IgD-negative memory B cell (primary cell): ENCODE measurements at regions not wholly inside any gene's neighbourhood (a gene's known extent, or its start where the extent isn't known, plus 50 kb on each side); places are given as distances from the start of the nearest gene placed in this dataset.
"Not testable (repeated sequence)": the region's sequence is repeated elsewhere in the genome, so short reads cannot be mapped to it uniquely, and the experiment has no call there.

ENCODE experiments used
- H3K27ac Mint-ChIP-seq, 3 donors: one replicate each; pipeline ENCODE4 v1.8.0; 2020 to 2022; ENCODE audit warnings: mild to moderate bottlenecking in 3 of 3, mixed read lengths in 3 of 3, moderate library complexity in 1 of 3
- H3K27me3 Mint-ChIP-seq: one replicate; pipeline ENCODE4 v1.8.0; 2021; ENCODE audit warnings: mixed read lengths
- H3K36me3 Mint-ChIP-seq: one replicate; pipeline ENCODE4 v1.8.0; 2020; ENCODE audit warnings: mild to moderate bottlenecking, mixed read lengths
- H3K4me1 Mint-ChIP-seq, 3 donors: one replicate each; pipeline ENCODE4 v1.8.0; 2020 to 2022; ENCODE audit warnings: mixed read lengths in 3 of 3, mild to moderate bottlenecking in 1 of 3
- H3K4me3 Mint-ChIP-seq, 4 donors: one replicate each; pipeline ENCODE4 v1.8.0; 2020 to 2022; ENCODE audit warnings: mild to moderate bottlenecking in 4 of 4, mixed read lengths in 4 of 4, moderate library complexity in 3 of 4
- H3K9me3 Mint-ChIP-seq, 3 donors: one replicate each; pipeline ENCODE4 v1.8.0; 2020 to 2021; ENCODE audit warnings: mixed read lengths in 3 of 3, mild to moderate bottlenecking in 1 of 3

GRCh38 chr9:82764061-82764668, 298.8 kb downstream of the RASEF start:
- H3K4me3 Mint-ChIP-seq: no peak overlapping the region
- no peaks in the 10 kb centered on the region for H3K27me3 Mint-ChIP-seq
- H3K27ac Mint-ChIP-seq: no peak overlapping the region
- peaks cover 0 to 4% (median 2%) of the 10 kb centered on the region in 3 donors for H3K9me3 Mint-ChIP-seq
- H3K36me3 Mint-ChIP-seq: peaks cover 2% of the 10 kb centered on the region
- H3K4me1 Mint-ChIP-seq: no peaks in the 10 kb centered on the region

DNA sequence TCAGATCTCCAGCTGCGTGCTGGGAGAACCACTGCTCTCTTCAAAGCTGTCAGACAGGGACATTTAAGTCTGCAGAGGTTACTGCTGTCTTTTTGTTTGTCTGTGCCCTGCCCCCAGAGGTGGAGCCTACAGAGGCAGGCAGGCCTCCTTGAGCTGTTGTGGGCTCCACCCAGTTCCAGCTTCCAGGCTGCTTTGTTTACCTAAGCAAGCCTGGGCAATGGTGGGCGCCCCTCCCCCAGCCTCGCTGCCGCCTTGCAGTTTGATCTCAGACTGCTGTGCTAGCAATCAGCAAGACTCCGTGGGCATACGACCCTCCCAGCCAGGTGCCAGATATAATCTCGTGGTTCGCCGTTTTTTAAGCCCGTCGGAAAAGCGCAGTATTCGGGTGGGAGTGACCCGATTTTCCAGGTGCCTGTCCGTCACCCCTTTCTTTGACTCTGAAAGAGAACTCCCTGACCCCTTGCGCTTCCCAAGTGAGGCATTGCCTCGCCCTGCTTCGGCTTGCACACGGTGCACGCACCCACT, 288.2 kb downstream of the RASEF start:
- H3K27ac Mint-ChIP-seq, H3K36me3 Mint-ChIP-seq, H3K27me3 Mint-ChIP-seq, H3K9me3 Mint-ChIP-seq, H3K4me1 Mint-ChIP-seq, H3K4me3 Mint-ChIP-seq: not testable (repeated sequence)

GRCh38 chr9:82776508-82776907, 286.4 kb downstream of the RASEF start:
- Mint-ChIP-seq H3K9me3 (peaks cover 0 to 2% (median 0%) of the 10 kb centered on the region in 3 donors), H3K27me3 (peaks cover 3% of the 10 kb centered on the region), H3K4me1 (no peaks in the 10 kb centered on the region), H3K27ac (no peak overlapping the region), H3K36me3 (no peaks in the 10 kb centered on the region), H3K4me3 (no peak overlapping the region)

DNA sequence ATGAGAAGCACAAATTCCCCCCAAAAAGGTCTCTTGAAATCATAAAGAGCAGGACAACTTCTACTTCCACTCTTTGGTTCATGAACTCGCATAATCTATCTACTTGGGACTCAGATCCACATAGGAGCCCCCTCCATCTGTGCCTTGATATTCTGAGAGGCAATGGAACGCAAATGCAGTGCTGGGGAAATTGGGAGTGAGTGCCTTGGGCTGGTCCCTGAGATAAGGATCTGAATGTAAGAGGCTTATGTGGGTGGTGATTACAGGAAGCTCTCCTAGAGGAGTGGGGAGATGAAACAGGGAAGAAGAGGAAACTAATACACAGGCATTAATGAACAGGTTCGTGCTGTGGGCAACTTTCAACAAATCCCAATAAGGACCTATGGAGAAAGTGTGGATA, 285.6 kb downstream of the RASEF start:
- no peaks in the 10 kb centered on the region for H3K36me3 Mint-ChIP-seq
- peaks cover 0 to 2% (median 2%) of the 10 kb centered on the region in 3 donors for H3K9me3 Mint-ChIP-seq
- peaks cover 3% of the 10 kb centered on the region for H3K27me3 Mint-ChIP-seq
- no peak overlapping the region for H3K27ac Mint-ChIP-seq
- no peaks in the 10 kb centered on the region for H3K4me1 Mint-ChIP-seq
- no peak overlapping the region for H3K4me3 Mint-ChIP-seq

GRCh38 chr9:82778923-82779322, 284.0 kb downstream of the RASEF start:
- H3K4me1 Mint-ChIP-seq, H3K4me3 Mint-ChIP-seq, H3K27me3 Mint-ChIP-seq, H3K36me3 Mint-ChIP-seq, H3K9me3 Mint-ChIP-seq, H3K27ac Mint-ChIP-seq: not testable (repeated sequence)

- Mint-ChIP-seq H3K4me1 (no peaks in the 10 kb centered on the region), H3K36me3 (no peaks in the 10 kb centered on the region), H3K4me3 (no peak overlapping the region), H3K27me3 (peaks cover 3% of the 10 kb centered on the region), H3K27ac (no peak overlapping the region), H3K9me3 (peaks cover 0 to 2% (median 2%) of the 10 kb centered on the region in 3 donors)
Observed at GRCh38 chr9:82780017-82780416, 282.9 kb downstream of the RASEF start.

DNA sequence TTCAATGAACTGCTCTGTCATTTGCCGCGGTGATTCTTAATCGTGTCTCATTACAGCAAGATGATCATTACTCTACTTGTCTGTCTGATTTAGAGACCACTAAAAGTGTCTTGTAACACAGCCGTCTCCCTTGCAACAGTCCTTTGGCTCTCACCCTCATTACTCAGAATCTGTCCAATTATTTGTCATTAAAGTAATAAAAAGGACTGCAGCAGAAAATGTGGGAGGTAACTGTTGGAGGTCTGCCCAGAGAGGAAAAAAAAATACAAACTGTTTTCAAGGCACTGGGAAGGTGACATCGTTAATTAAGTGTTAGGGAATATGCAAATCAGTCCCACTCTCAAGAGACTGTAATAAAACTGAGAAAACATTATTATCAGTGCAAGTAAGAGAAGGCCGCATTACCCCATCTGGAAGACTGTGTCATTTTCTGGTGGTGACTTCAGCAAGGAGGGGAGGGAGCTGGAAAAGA, 281.0 kb downstream of the RASEF start:
- no peaks in the 10 kb centered on the region for H3K36me3 Mint-ChIP-seq
- H3K4me1 Mint-ChIP-seq: no peaks in the 10 kb centered on the region

DNA sequence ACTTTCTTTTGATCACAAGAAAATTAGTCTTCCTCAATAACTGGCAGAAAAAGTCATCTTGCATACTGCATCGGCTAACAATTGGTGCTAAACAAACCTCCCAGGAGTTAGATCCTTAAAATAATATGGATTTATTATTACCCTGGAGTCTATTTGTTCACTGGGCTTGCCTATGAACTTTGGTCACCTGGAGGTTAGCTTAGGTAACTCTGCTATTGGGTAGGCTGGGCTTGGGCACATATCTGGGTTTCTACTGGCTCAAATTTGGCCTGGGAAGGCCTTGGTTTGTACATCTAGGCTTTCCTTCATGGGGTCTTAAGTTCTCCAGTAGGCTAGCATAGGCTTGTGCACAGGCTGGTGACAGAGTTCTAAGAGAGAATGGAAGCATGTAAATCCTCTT, 279.9 kb downstream of the RASEF start:
- Mint-ChIP-seq H3K36me3 (no peaks in the 10 kb centered on the region), H3K4me3 (no peak overlapping the region)

More for the DNA sequence above, 281.0 kb downstream of the RASEF start:
- H3K27ac Mint-ChIP-seq: no peak overlapping the region
- no peak overlapping the region for H3K4me3 Mint-ChIP-seq
- H3K9me3 Mint-ChIP-seq: peaks cover 0 to 2% (median 2%) of the 10 kb centered on the region in 3 donors
- peaks cover 3% of the 10 kb centered on the region for H3K27me3 Mint-ChIP-seq

GRCh38 chr9:82784589-82784988, 278.4 kb downstream of the RASEF start:
- H3K27ac Mint-ChIP-seq: no peak overlapping the region
- peaks cover 0 to 5% (median 2%) of the 10 kb centered on the region in 3 donors for H3K9me3 Mint-ChIP-seq
- no peaks in the 10 kb centered on the region for H3K36me3 Mint-ChIP-seq
- no peaks in the 10 kb centered on the region for H3K4me1 Mint-ChIP-seq
- no peak overlapping the region for H3K4me3 Mint-ChIP-seq
- H3K27me3 Mint-ChIP-seq: no peaks in the 10 kb centered on the region

More for the DNA sequence above, 279.9 kb downstream of the RASEF start:
- H3K27ac Mint-ChIP-seq: no peak overlapping the region
- H3K9me3 Mint-ChIP-seq: peaks cover 0 to 2% (median 0%) of the 10 kb centered on the region in 3 donors
- no peaks in the 10 kb centered on the region for H3K27me3 Mint-ChIP-seq
- no peaks in the 10 kb centered on the region for H3K4me1 Mint-ChIP-seq

DNA sequence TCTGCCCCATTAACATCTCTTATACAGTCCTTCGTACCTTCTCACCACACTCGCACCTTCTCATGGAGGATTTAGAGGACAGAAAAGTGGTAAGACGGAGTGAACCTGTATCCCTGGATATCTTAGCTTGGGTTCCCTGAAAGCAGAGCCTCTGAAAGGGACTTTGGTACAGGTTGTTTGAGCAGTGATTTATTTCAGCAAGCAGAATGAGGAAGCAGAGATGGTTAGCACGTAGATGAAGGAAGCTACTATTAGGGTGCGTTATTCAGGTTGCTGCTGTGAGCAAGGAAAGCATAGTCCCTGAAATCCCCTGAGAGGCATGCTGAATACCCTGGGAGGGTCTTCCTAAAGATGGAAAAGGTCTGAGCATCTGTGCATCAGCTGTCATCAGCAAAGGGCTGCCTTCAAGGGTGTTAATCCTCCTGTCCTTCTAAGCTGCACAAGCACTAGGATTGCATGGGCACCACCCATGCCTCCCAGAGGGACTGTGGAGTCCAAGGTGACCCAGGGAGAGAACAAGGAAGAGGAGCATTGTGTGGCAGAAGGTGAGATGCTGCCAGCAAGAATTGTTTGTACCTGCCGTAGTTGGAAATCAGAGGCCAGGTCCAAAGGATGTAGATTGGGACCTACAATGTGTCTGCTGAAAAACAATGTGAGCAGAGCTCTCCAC, 273.7 kb downstream of the RASEF start:
- H3K4me1 Mint-ChIP-seq: no peaks in the 10 kb centered on the region
- H3K27me3 Mint-ChIP-seq: no peaks in the 10 kb centered on the region
- H3K27ac Mint-ChIP-seq: no peak overlapping the region
- H3K4me3 Mint-ChIP-seq: no peak overlapping the region
- H3K9me3 Mint-ChIP-seq: peaks cover 0 to 5% (median 0%) of the 10 kb centered on the region in 3 donors
- H3K36me3 Mint-ChIP-seq: no peaks in the 10 kb centered on the region

- Mint-ChIP-seq H3K27me3 (no peaks in the 10 kb centered on the region), H3K4me3 (no peak overlapping the region), H3K27ac (no peak overlapping the region), H3K36me3 (no peaks in the 10 kb centered on the region), H3K4me1 (no peaks in the 10 kb centered on the region), H3K9me3 (peaks cover 0 to 5% (median 0%) of the 10 kb centered on the region in 3 donors)
Observed at GRCh38 chr9:82790875-82791274, 272.1 kb downstream of the RASEF start.

GRCh38 chr9:82791692-82792091, 271.2 kb downstream of the RASEF start:
- no peaks in the 10 kb centered on the region for H3K27me3 Mint-ChIP-seq
- peaks cover 0 to 5% (median under 1%) of the 10 kb centered on the region in 3 donors for H3K9me3 Mint-ChIP-seq
- H3K36me3 Mint-ChIP-seq: no peaks in the 10 kb centered on the region
- no peak overlapping the region for H3K27ac Mint-ChIP-seq
- H3K4me3 Mint-ChIP-seq: no peak overlapping the region
- no peaks in the 10 kb centered on the region for H3K4me1 Mint-ChIP-seq

- Mint-ChIP-seq H3K4me3 (no peak overlapping the region), H3K36me3 (no peaks in the 10 kb centered on the region), H3K9me3 (peaks cover 0 to 5% (median 0%) of the 10 kb centered on the region in 3 donors), H3K4me1 (no peaks in the 10 kb centered on the region), H3K27ac (no peak overlapping the region), H3K27me3 (peaks cover 3% of the 10 kb centered on the region)
Observed at GRCh38 chr9:82797534-82797933, 265.4 kb downstream of the RASEF start.

DNA sequence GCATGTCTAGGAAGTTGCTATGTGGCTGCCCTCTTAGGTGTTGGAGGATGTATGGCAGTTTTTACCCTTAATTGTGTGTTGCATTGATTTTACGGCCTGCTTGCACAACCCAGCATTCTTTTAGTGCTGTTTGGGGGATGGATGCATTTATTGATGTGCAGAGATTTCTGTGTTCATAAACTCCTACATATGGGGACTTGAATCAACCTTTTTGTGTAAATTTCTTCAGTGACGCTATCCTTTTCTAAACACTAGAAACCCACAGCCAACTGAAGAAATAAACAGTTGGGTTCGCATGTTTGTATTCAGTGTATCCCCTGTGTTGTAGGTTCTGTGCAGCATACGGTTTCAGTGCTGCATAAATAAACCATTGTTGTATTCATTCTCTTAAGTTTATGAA, 263.7 kb downstream of the RASEF start:
- H3K27ac Mint-ChIP-seq: no peak overlapping the region
- no peaks in the 10 kb centered on the region for H3K36me3 Mint-ChIP-seq
- H3K27me3 Mint-ChIP-seq: peaks cover 3% of the 10 kb centered on the region
- H3K4me1 Mint-ChIP-seq: no peaks in the 10 kb centered on the region
- no peak overlapping the region for H3K4me3 Mint-ChIP-seq
- peaks cover 0 to 6% (median 2%) of the 10 kb centered on the region in 3 donors for H3K9me3 Mint-ChIP-seq

- Mint-ChIP-seq H3K27me3 (peaks cover 1% of the 10 kb centered on the region), H3K4me1 (no peaks in the 10 kb centered on the region), H3K27ac (no peak overlapping the region), H3K9me3 (peaks cover 0 to 5% (median 2%) of the 10 kb centered on the region in 3 donors), H3K36me3 (no peaks in the 10 kb centered on the region), H3K4me3 (no peak overlapping the region)
Observed at GRCh38 chr9:82805027-82805426, 257.9 kb downstream of the RASEF start.

GRCh38 chr9:82808478-82808877, 254.5 kb downstream of the RASEF start:
- Mint-ChIP-seq H3K27ac (no peak overlapping the region), H3K36me3 (no peaks in the 10 kb centered on the region), H3K4me3 (no peak overlapping the region)

More at GRCh38 chr9:82808478-82808877, 254.5 kb downstream of the RASEF start:
- H3K4me1 Mint-ChIP-seq: no peaks in the 10 kb centered on the region
- H3K27me3 Mint-ChIP-seq: no peaks in the 10 kb centered on the region
- H3K9me3 Mint-ChIP-seq: peaks cover 0 to 3% (median 0%) of the 10 kb centered on the region in 3 donors
